IMR-90 (cell line): ENCODE measurements at regions not wholly inside any gene's neighbourhood (a gene's known extent, or its start where the extent isn't known, plus 50 kb on each side); places are given as distances from the start of the nearest gene placed in this dataset.

Source experiments
- BHLHE40 ChIP-seq: fragments of 150-350 bp; IDR thresholded peaks from 2 replicates; pipeline ENCODE4 v1.6.1; 2016; ENCODE audit warnings: mild to moderate bottlenecking, low read depth, low read length
- CEBPB ChIP-seq: IDR thresholded peaks from 2 replicates; pipeline ENCODE4 v1.6.1; 2012; ENCODE audit warnings: low read depth, low read length, improper control_type of control experiment
- CHD1 ChIP-seq: IDR thresholded peaks from 2 replicates; pipeline ENCODE4 v1.6.1; 2012; ENCODE audit warnings: low read depth, low read length, improper control_type of control experiment
- FOS ChIP-seq: fragments of 150-350 bp; IDR thresholded peaks from 2 replicates; pipeline ENCODE4 v1.6.1; 2016; ENCODE audit warnings: low read depth, low read length
- MAFK ChIP-seq: IDR thresholded peaks from 2 replicates; pipeline ENCODE4 v1.6.1; 2012; ENCODE audit warnings: low read depth, low read length, improper control_type of control experiment
- MXI1 ChIP-seq: IDR thresholded peaks from 2 replicates; pipeline ENCODE4 v1.6.1; 2012; ENCODE audit warnings: low read depth, mild to moderate bottlenecking, low read length, moderate library complexity, borderline replicate concordance
- NFE2L2 ChIP-seq: fragments of 150-350 bp; IDR thresholded peaks from 2 replicates; pipeline ENCODE4 v1.6.1; 2016; ENCODE audit warnings: low read depth, mild to moderate bottlenecking, low read length
- POLR2A ChIP-seq: IDR thresholded peaks from 2 replicates; pipeline ENCODE4 v1.6.1; 2012; ENCODE audit warnings: mild to moderate bottlenecking, low read depth, low read length
- RAD21 ChIP-seq: IDR thresholded peaks from 2 replicates; pipeline ENCODE4 v1.6.1; 2012; ENCODE audit warnings: low read length, improper control_type of control experiment
- RFX5 ChIP-seq: IDR thresholded peaks from 2 replicates; pipeline ENCODE4 v1.8.0; 2012; ENCODE audit warnings: low read depth, mild to moderate bottlenecking, low read length, moderate library complexity
- SMC3 ChIP-seq: fragments of 150-350 bp; IDR thresholded peaks from 2 replicates; pipeline ENCODE4 v1.6.1; 2016; ENCODE audit warnings: low read depth, mild to moderate bottlenecking, antibody characterized with exemption, low read length, moderate library complexity
- TF ChIP-seq, protein P1 (sequence below): conservative IDR thresholded peaks from 2 replicates; pipeline ENCODE4 v1.5.1; 2012; ENCODE audit warnings: mild to moderate bottlenecking, low read depth, low read length, improper control_type of control experiment
- TF ChIP-seq, protein P2 (sequence below): fragments of 150-350 bp; IDR thresholded peaks from 2 replicates; pipeline ENCODE4 v1.6.1; 2017; ENCODE audit warnings: mild to moderate bottlenecking, antibody characterized with exemption, low read length, low read depth
- TF ChIP-seq, protein P3 (sequence below): fragments of 150-350 bp; IDR thresholded peaks from 2 replicates; pipeline ENCODE4 v1.6.1; 2016; ENCODE audit warnings: low read depth, mild to moderate bottlenecking, low read length, moderate library complexity, borderline replicate concordance

DNA sequence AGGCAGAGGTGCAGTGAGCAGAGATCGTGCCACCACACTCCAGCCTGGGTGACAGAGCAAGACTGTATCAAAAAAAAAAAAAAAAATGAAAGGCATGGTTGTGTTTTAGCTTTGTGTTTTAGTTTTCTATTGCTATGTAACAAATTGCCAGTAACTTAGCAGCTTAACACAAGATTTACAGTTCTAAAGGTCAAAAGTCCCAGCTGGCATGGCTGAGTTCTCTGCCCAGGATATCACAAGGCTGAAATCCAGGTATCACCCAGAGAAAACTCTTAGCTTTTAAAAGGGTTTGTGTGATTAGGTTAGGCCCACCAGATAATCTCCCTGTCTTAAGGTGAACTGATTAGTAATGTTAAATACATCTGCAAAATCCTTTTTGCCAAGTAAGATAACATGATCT is 107.7 kb upstream of the YPEL5 start:
- TF ChIP-seq POLR2A, result no peak
- TF ChIP-seq, protein P1, sequence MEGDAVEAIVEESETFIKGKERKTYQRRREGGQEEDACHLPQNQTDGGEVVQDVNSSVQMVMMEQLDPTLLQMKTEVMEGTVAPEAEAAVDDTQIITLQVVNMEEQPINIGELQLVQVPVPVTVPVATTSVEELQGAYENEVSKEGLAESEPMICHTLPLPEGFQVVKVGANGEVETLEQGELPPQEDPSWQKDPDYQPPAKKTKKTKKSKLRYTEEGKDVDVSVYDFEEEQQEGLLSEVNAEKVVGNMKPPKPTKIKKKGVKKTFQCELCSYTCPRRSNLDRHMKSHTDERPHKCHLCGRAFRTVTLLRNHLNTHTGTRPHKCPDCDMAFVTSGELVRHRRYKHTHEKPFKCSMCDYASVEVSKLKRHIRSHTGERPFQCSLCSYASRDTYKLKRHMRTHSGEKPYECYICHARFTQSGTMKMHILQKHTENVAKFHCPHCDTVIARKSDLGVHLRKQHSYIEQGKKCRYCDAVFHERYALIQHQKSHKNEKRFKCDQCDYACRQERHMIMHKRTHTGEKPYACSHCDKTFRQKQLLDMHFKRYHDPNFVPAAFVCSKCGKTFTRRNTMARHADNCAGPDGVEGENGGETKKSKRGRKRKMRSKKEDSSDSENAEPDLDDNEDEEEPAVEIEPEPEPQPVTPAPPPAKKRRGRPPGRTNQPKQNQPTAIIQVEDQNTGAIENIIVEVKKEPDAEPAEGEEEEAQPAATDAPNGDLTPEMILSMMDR, result no peak
- no peak for TF ChIP-seq MXI1
- no peak for TF ChIP-seq FOS
- no peak for TF ChIP-seq NFE2L2
- TF ChIP-seq SMC3, result no peak
- no peak for TF ChIP-seq BHLHE40
- no peak for TF ChIP-seq RAD21
- no peak for TF ChIP-seq CHD1
- no peak for TF ChIP-seq RFX5
- no peak for TF ChIP-seq CEBPB
- TF ChIP-seq, protein P2, sequence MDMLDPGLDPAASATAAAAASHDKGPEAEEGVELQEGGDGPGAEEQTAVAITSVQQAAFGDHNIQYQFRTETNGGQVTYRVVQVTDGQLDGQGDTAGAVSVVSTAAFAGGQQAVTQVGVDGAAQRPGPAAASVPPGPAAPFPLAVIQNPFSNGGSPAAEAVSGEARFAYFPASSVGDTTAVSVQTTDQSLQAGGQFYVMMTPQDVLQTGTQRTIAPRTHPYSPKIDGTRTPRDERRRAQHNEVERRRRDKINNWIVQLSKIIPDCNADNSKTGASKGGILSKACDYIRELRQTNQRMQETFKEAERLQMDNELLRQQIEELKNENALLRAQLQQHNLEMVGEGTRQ, result no peak
- TF ChIP-seq, protein P3, sequence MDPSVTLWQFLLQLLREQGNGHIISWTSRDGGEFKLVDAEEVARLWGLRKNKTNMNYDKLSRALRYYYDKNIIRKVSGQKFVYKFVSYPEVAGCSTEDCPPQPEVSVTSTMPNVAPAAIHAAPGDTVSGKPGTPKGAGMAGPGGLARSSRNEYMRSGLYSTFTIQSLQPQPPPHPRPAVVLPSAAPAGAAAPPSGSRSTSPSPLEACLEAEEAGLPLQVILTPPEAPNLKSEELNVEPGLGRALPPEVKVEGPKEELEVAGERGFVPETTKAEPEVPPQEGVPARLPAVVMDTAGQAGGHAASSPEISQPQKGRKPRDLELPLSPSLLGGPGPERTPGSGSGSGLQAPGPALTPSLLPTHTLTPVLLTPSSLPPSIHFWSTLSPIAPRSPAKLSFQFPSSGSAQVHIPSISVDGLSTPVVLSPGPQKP, result no peak
- TF ChIP-seq MAFK, result no peak
